Immature natural killer cell (primary cell): ENCODE measurements at regions not wholly inside any gene's neighbourhood (a gene's known extent, or its start where the extent isn't known, plus 50 kb on each side); places are given as distances from the start of the nearest gene placed in this dataset.

ENCODE experiments used
- DNase-seq, 3 donors: peaks; one replicate each; pipeline ENCODE4 v3.0.0; 2022; ENCODE audit warnings: mixed read lengths in 1 of 3
- H3K27ac Mint-ChIP-seq, 6 donors: one replicate each; pipeline ENCODE4 v1.8.0; 2020; ENCODE audit warnings: mixed read lengths in 6 of 6, mild to moderate bottlenecking in 5 of 6, inconsistent platforms in 4 of 6, moderate library complexity in 3 of 6
- H3K27me3 Mint-ChIP-seq, 3 donors: one replicate each; pipeline ENCODE4 v1.8.0; 2020 to 2021; ENCODE audit warnings: low read depth in 3 of 3, mild to moderate bottlenecking in 3 of 3, mixed read lengths in 3 of 3, moderate library complexity in 3 of 3, inconsistent platforms in 1 of 3
- H3K36me3 Mint-ChIP-seq, 3 donors: one replicate each; pipeline ENCODE4 v1.8.0; 2020; ENCODE audit warnings: mixed read lengths in 3 of 3, inconsistent platforms in 2 of 3, mild to moderate bottlenecking in 2 of 3
- H3K4me1 Mint-ChIP-seq, 2 donors: one replicate each; pipeline ENCODE4 v1.8.0; 2020; ENCODE audit warnings: inconsistent platforms in 2 of 2, mild to moderate bottlenecking in 2 of 2, mixed read lengths in 2 of 2, moderate library complexity in 1 of 2
- H3K4me3 Mint-ChIP-seq, 5 donors: one replicate each; pipeline ENCODE4 v1.8.0; 2020; ENCODE audit warnings: mild to moderate bottlenecking in 5 of 5, mixed read lengths in 5 of 5, inconsistent platforms in 3 of 5, moderate library complexity in 3 of 5
- H3K9me3 Mint-ChIP-seq, 6 donors: one replicate each; pipeline ENCODE4 v1.8.0; 2020; ENCODE audit warnings: mild to moderate bottlenecking in 6 of 6, mixed read lengths in 6 of 6, inconsistent platforms in 4 of 6, moderate library complexity in 3 of 6

GRCh38 chr22:47446821-47447810 lies 684.7 kb downstream of the TBC1D22A start:
- no peaks in the 10 kb centered on the region for H3K36me3 Mint-ChIP-seq
- no peak overlapping the region for H3K27ac Mint-ChIP-seq
- DNase-seq: no peak
- peaks cover 0 to 6% (median 1%) of the 10 kb centered on the region in 3 donors for H3K27me3 Mint-ChIP-seq
- H3K9me3 Mint-ChIP-seq: peaks cover 0 to 5% (median 1%) of the 10 kb centered on the region in 6 donors
- no peak overlapping the region for H3K4me3 Mint-ChIP-seq
- no peaks in the 10 kb centered on the region for H3K4me1 Mint-ChIP-seq

GRCh38 chr22:47446331-47446730 lies 683.9 kb downstream of the TBC1D22A start:
- DNase-seq: no peak
- H3K27ac Mint-ChIP-seq: no peak overlapping the region
- H3K9me3 Mint-ChIP-seq: peaks cover 0 to 7% (median 1%) of the 10 kb centered on the region in 6 donors
- no peaks in the 10 kb centered on the region for H3K4me1 Mint-ChIP-seq
- no peaks in the 10 kb centered on the region for H3K36me3 Mint-ChIP-seq
- peaks cover 1 to 6% (median 3%) of the 10 kb centered on the region in 3 donors for H3K27me3 Mint-ChIP-seq
- no peak overlapping the region for H3K4me3 Mint-ChIP-seq

GRCh38 chr22:47445716-47446290 lies 683.4 kb downstream of the TBC1D22A start:
- H3K4me1 Mint-ChIP-seq: no peaks in the 10 kb centered on the region
- H3K4me3 Mint-ChIP-seq: no peak overlapping the region
- peaks cover 0 to 7% (median 1%) of the 10 kb centered on the region in 6 donors for H3K9me3 Mint-ChIP-seq
- peaks cover 1 to 6% (median 3%) of the 10 kb centered on the region in 3 donors for H3K27me3 Mint-ChIP-seq
- no peaks in the 10 kb centered on the region for H3K36me3 Mint-ChIP-seq
- no peak overlapping the region for H3K27ac Mint-ChIP-seq
- DNase-seq: no peak

GRCh38 chr22:47445212-47445611 lies 682.8 kb downstream of the TBC1D22A start:
- no peak for DNase-seq

GRCh38 chr22:47444746-47445065 lies 682.3 kb downstream of the TBC1D22A start:
- DNase-seq: no peak
- no peaks in the 10 kb centered on the region for H3K4me1 Mint-ChIP-seq
- H3K9me3 Mint-ChIP-seq: peaks cover 0 to 7% (median 1%) of the 10 kb centered on the region in 6 donors
- H3K36me3 Mint-ChIP-seq: no peaks in the 10 kb centered on the region
- H3K27ac Mint-ChIP-seq: no peak overlapping the region
- H3K27me3 Mint-ChIP-seq: peaks cover 1 to 4% (median 3%) of the 10 kb centered on the region in 3 donors
- H3K4me3 Mint-ChIP-seq: no peak overlapping the region

More at GRCh38 chr22:47445212-47445611, 682.8 kb downstream of the TBC1D22A start:
- Mint-ChIP-seq H3K9me3 (peaks cover 0 to 7% (median 1%) of the 10 kb centered on the region in 6 donors), H3K27ac (no peak overlapping the region), H3K4me1 (no peaks in the 10 kb centered on the region), H3K27me3 (peaks cover 1 to 6% (median 3%) of the 10 kb centered on the region in 3 donors), H3K36me3 (no peaks in the 10 kb centered on the region), H3K4me3 (no peak overlapping the region)

GRCh38 chr22:47443836-47444745 lies 681.6 kb downstream of the TBC1D22A start:
- no peak for DNase-seq
- Mint-ChIP-seq H3K36me3 (no peaks in the 10 kb centered on the region), H3K27ac (no peak overlapping the region), H3K27me3 (peaks cover 1 to 4% (median 3%) of the 10 kb centered on the region in 3 donors), H3K4me1 (no peaks in the 10 kb centered on the region), H3K9me3 (peaks cover 0 to 7% (median 1%) of the 10 kb centered on the region in 6 donors), H3K4me3 (no peak overlapping the region)

GRCh38 chr22:47442821-47443220 lies 680.4 kb downstream of the TBC1D22A start:
- Mint-ChIP-seq H3K36me3 (no peaks in the 10 kb centered on the region), H3K9me3 (peaks cover 0 to 7% (median 1%) of the 10 kb centered on the region in 6 donors), H3K27me3 (peaks cover 1 to 4% (median 3%) of the 10 kb centered on the region in 3 donors), H3K27ac (no peak overlapping the region), H3K4me3 (no peak overlapping the region), H3K4me1 (no peaks in the 10 kb centered on the region)
- DNase-seq: no peak

- H3K27me3 Mint-ChIP-seq: peaks cover 0 to 7% (median 0%) of the 10 kb centered on the region in 3 donors
- no peak for DNase-seq
- H3K4me3 Mint-ChIP-seq: no peak overlapping the region
- H3K36me3 Mint-ChIP-seq: no peaks in the 10 kb centered on the region
- H3K9me3 Mint-ChIP-seq: peaks cover 0 to 7% (median 1%) of the 10 kb centered on the region in 6 donors
- H3K27ac Mint-ChIP-seq: no peak overlapping the region
- no peaks in the 10 kb centered on the region for H3K4me1 Mint-ChIP-seq
These were observed 677.3 kb downstream of the TBC1D22A start for GRCh38 chr22:47439643-47440265.

- no peak overlapping the region for H3K27ac Mint-ChIP-seq
These were observed 675.2 kb downstream of the TBC1D22A start for GRCh38 chr22:47437636-47438035.

GRCh38 chr22:47437110-47437509 lies 674.7 kb downstream of the TBC1D22A start:
- Mint-ChIP-seq H3K4me3 (no peak overlapping the region), H3K27ac (no peak overlapping the region), H3K9me3 (peaks cover 0 to 4% (median 0%) of the 10 kb centered on the region in 6 donors), H3K27me3 (peaks cover 0 to 7% (median 1%) of the 10 kb centered on the region in 3 donors), H3K36me3 (no peaks in the 10 kb centered on the region), H3K4me1 (no peaks in the 10 kb centered on the region)
- DNase-seq: no peak

More at GRCh38 chr22:47437636-47438035, 675.2 kb downstream of the TBC1D22A start:
- DNase-seq: no peak
- H3K9me3 Mint-ChIP-seq: peaks cover 0 to 6% (median under 1%) of the 10 kb centered on the region in 6 donors
- H3K27me3 Mint-ChIP-seq: peaks cover 0 to 7% (median under 1%) of the 10 kb centered on the region in 3 donors
- H3K36me3 Mint-ChIP-seq: no peaks in the 10 kb centered on the region
- H3K4me1 Mint-ChIP-seq: no peaks in the 10 kb centered on the region
- H3K4me3 Mint-ChIP-seq: no peak overlapping the region

GRCh38 chr22:47435826-47436225 lies 673.4 kb downstream of the TBC1D22A start:
- H3K27me3 Mint-ChIP-seq: peaks cover 0 to 4% (median 1%) of the 10 kb centered on the region in 3 donors
- no peaks in the 10 kb centered on the region for H3K4me1 Mint-ChIP-seq
- no peaks in the 10 kb centered on the region for H3K9me3 Mint-ChIP-seq
- no peaks in the 10 kb centered on the region for H3K36me3 Mint-ChIP-seq
- no peak for DNase-seq
- no peak overlapping the region for H3K27ac Mint-ChIP-seq
- no peak overlapping the region for H3K4me3 Mint-ChIP-seq

GRCh38 chr22:47435204-47435487 lies 672.7 kb downstream of the TBC1D22A start:
- Mint-ChIP-seq H3K27ac (no peak overlapping the region), H3K4me1 (no peaks in the 10 kb centered on the region), H3K9me3 (no peaks in the 10 kb centered on the region), H3K4me3 (no peak overlapping the region), H3K36me3 (no peaks in the 10 kb centered on the region), H3K27me3 (peaks cover 0 to 4% (median 1%) of the 10 kb centered on the region in 3 donors)
- DNase-seq: no peak
